H7 (cell line): ENCODE measurements at regions not wholly inside any gene's neighbourhood (a gene's known extent, or its start where the extent isn't known, plus 50 kb on each side); places are given as distances from the start of the nearest gene placed in this dataset.
A peak's percentile ranks its signal among the peaks of the same experiment; 100 is the strongest.

Experiments used
- DNase-seq: peaks from one replicate; pipeline ENCODE4 v3.0.0; 2012
- H3K27me3 ChIP-seq: 2 replicates; pipeline ENCODE4 v1.6.0; 2011; ENCODE audit warnings: mild to moderate bottlenecking, low read length; ENCODE audit not compliant: control insufficient read depth, insufficient read depth
- H3K36me3 ChIP-seq: replicated peaks from 2 replicates; pipeline ENCODE4 v1.5.1; 2011; ENCODE audit warnings: low read length; ENCODE audit not compliant: control insufficient read depth, insufficient read depth
- H3K4me3 ChIP-seq: 2 replicates; pipeline ENCODE4 v1.5.1; 2011; ENCODE audit warnings: low read depth, mild to moderate bottlenecking, control low read depth, low read length, moderate library complexity; ENCODE audit not compliant: insufficient read depth

- DNase-seq = no peak
- Histone ChIP-seq H3K4me3 (no peak overlapping the region), H3K27me3 (no peaks in the 10 kb centered on the region), H3K36me3 (no peaks in the 10 kb centered on the region)
These were observed 532.3 kb upstream of the TBX3 start for GRCh38 chr12:115216301-115216700.

- H3K27me3 ChIP-seq = no peaks in the 10 kb centered on the region
- no peaks in the 10 kb centered on the region for H3K36me3 ChIP-seq
- no peak for DNase-seq
- H3K4me3 ChIP-seq = no peak overlapping the region
These were observed 531.6 kb upstream of the TBX3 start for GRCh38 chr12:115215544-115215943.

- no peaks in the 10 kb centered on the region for H3K27me3 ChIP-seq
- no peak overlapping the region for H3K4me3 ChIP-seq
- DNase-seq = peak; percentile 8
- H3K36me3 ChIP-seq = no peaks in the 10 kb centered on the region
These were observed 529.6 kb upstream of the TBX3 start for GRCh38 chr12:115213538-115214016.

GRCh38 chr12:115213118-115213517, 529.1 kb upstream of the TBX3 start:
- no peak for DNase-seq
- Histone ChIP-seq H3K36me3 (no peaks in the 10 kb centered on the region), H3K27me3 (no peaks in the 10 kb centered on the region), H3K4me3 (no peak overlapping the region)

GRCh38 chr12:115212356-115212755, 528.4 kb upstream of the TBX3 start:
- DNase-seq = no peak
- H3K27me3 ChIP-seq = no peaks in the 10 kb centered on the region

GRCh38 chr12:115210533-115211252, 526.7 kb upstream of the TBX3 start:
- no peak for DNase-seq
- no peaks in the 10 kb centered on the region for H3K36me3 ChIP-seq
- no peaks in the 10 kb centered on the region for H3K27me3 ChIP-seq
- no peak overlapping the region for H3K4me3 ChIP-seq

More at GRCh38 chr12:115212356-115212755, 528.4 kb upstream of the TBX3 start:
- H3K36me3 ChIP-seq = no peaks in the 10 kb centered on the region
- H3K4me3 ChIP-seq = no peak overlapping the region

GRCh38 chr12:115209230-115209629, 525.3 kb upstream of the TBX3 start:
- Histone ChIP-seq H3K4me3 (no peak overlapping the region), H3K27me3 (no peaks in the 10 kb centered on the region), H3K36me3 (no peaks in the 10 kb centered on the region)
- DNase-seq = no peak

GRCh38 chr12:115208098-115208497, 524.1 kb upstream of the TBX3 start:
- DNase-seq = no peak
- Histone ChIP-seq H3K4me3 (no peak overlapping the region), H3K36me3 (no peaks in the 10 kb centered on the region), H3K27me3 (no peaks in the 10 kb centered on the region)

- no peak overlapping the region for H3K4me3 ChIP-seq
- H3K36me3 ChIP-seq = no peaks in the 10 kb centered on the region
- no peaks in the 10 kb centered on the region for H3K27me3 ChIP-seq
- no peak for DNase-seq
These were observed 523.4 kb upstream of the TBX3 start for GRCh38 chr12:115207216-115207915.

- no peaks in the 10 kb centered on the region for H3K36me3 ChIP-seq
- H3K27me3 ChIP-seq = no peaks in the 10 kb centered on the region
- H3K4me3 ChIP-seq = no peak overlapping the region
- DNase-seq = no peak
These were observed 522.8 kb upstream of the TBX3 start for GRCh38 chr12:115206801-115207200.

- H3K36me3 ChIP-seq = no peaks in the 10 kb centered on the region
- DNase-seq = no peak
- H3K4me3 ChIP-seq = no peak overlapping the region
- no peaks in the 10 kb centered on the region for H3K27me3 ChIP-seq
These were observed 521.9 kb upstream of the TBX3 start for GRCh38 chr12:115205755-115206308.

GRCh38 chr12:115204957-115205754, 521.2 kb upstream of the TBX3 start:
- H3K27me3 ChIP-seq = no peaks in the 10 kb centered on the region
- no peaks in the 10 kb centered on the region for H3K36me3 ChIP-seq
- DNase-seq = no peak
- no peak overlapping the region for H3K4me3 ChIP-seq

GRCh38 chr12:115203701-115204100, 519.7 kb upstream of the TBX3 start:
- no peak for DNase-seq
- H3K4me3 ChIP-seq = no peak overlapping the region
- H3K36me3 ChIP-seq = no peaks in the 10 kb centered on the region
- H3K27me3 ChIP-seq = no peaks in the 10 kb centered on the region

- no peaks in the 10 kb centered on the region for H3K36me3 ChIP-seq
- DNase-seq = no peak
- no peak overlapping the region for H3K4me3 ChIP-seq
- H3K27me3 ChIP-seq = no peaks in the 10 kb centered on the region
These were observed 518.0 kb upstream of the TBX3 start for GRCh38 chr12:115201966-115202365.
